ENCODE measurements at regions not wholly inside any gene's neighbourhood (a gene's known extent, or its start where the extent isn't known, plus 50 kb on each side); places are given as distances from the start of the nearest gene placed in this dataset.

- TF ChIP-seq CTCF (IDR thresholded peaks at IDR 0.05) (no peak), POLR2A (IDR thresholded peaks at IDR 0.05) (no peak)
These were observed 113.0 kb upstream of the RGS1 start for GRCh38 chr1:192462616-192463015.
